ENCODE measurements at regions not wholly inside any gene's neighbourhood (a gene's known extent, or its start where the extent isn't known, plus 50 kb on each side); places are given as distances from the start of the nearest gene placed in this dataset.

DNA sequence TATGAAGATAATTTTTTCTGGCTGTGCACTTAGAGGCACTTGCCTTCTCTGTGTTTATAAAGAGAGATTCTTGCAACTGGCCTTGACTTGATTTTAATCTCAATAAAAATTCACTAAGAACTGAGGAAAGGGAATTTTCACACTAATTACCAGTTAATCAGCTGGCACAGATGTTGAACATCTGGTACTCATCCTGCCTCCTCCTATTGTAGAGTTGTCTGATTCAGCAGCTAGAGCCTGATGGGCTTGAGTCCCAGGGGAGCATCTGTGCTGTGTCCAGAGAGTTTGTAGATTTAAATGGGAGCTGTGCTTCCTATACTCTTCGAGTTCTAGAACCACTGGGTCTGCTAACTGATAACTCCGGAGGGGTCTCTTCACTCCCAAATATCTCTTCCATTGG lies 50.7 kb upstream of the ADRA1D start:
- Mint-ChIP-seq H3K4me3 (no peak overlapping the region), H3K4me1 (no peaks in the 10 kb centered on the region), H3K9me3 (ENCODE audit: insufficient read depth) (no peaks in the 10 kb centered on the region), H3K27me3 (peaks cover 24% of the 10 kb centered on the region), H3K27ac (no peak overlapping the region)
- H3K9me3 ChIP-seq (ENCODE audit: control extremely low read depth in 1 of 3, control insufficient read depth in 2 of 3, insufficient read depth in 1 of 3, low read length in 2 of 3) = peaks cover 0 to 2% (median 0%) of the 10 kb centered on the region in 3 donors
- DNase-seq (no peak), ATAC-seq (ENCODE audit: low read depth) (no peak)
- H3K27me3 ChIP-seq (replicated peaks in 1 of 4; ENCODE audit: control extremely low read depth in 1 of 4, control insufficient read depth in 3 of 4, insufficient read depth in 4 of 4, low read length in 3 of 4) = peaks cover 0 to 3% (median 0%) of the 10 kb centered on the region in 4 experiments
- no peak overlapping the region for H3K4me2 ChIP-seq (replicated peaks; ENCODE audit: low read depth, low read length, poor library complexity, severe bottlenecking)
- POLR2A ChIA-PET = no interaction called here
- no peak for TF ChIP-seq EZH2 (IDR thresholded peaks at IDR 0.05; ENCODE audit: borderline replicate concordance, insufficient read depth, low read depth, low read length, poor library complexity, severe bottlenecking)
- TF ChIP-seq, protein P1, sequence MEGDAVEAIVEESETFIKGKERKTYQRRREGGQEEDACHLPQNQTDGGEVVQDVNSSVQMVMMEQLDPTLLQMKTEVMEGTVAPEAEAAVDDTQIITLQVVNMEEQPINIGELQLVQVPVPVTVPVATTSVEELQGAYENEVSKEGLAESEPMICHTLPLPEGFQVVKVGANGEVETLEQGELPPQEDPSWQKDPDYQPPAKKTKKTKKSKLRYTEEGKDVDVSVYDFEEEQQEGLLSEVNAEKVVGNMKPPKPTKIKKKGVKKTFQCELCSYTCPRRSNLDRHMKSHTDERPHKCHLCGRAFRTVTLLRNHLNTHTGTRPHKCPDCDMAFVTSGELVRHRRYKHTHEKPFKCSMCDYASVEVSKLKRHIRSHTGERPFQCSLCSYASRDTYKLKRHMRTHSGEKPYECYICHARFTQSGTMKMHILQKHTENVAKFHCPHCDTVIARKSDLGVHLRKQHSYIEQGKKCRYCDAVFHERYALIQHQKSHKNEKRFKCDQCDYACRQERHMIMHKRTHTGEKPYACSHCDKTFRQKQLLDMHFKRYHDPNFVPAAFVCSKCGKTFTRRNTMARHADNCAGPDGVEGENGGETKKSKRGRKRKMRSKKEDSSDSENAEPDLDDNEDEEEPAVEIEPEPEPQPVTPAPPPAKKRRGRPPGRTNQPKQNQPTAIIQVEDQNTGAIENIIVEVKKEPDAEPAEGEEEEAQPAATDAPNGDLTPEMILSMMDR (IDR thresholded peaks at IDR 0.05) = no peak
- H3K27ac ChIP-seq (ENCODE audit: low read length in 2 of 2) = no peak overlapping the region
- H3K4me1 ChIP-seq (ENCODE audit: control insufficient read depth in 2 of 2, insufficient read depth in 2 of 2, low read length in 2 of 2) = no peaks in the 10 kb centered on the region
- CTCF ChIA-PET = no interaction called here
- no peaks in the 10 kb centered on the region for H3K36me3 ChIP-seq (replicated peaks in 1 of 2; ENCODE audit: control extremely low read depth in 1 of 2, control insufficient read depth in 1 of 2, extremely low read depth in 1 of 2, insufficient read depth in 2 of 2, low read length in 1 of 2)
- H3K79me2 ChIP-seq (ENCODE audit: control insufficient read depth, insufficient read depth, low read length) = no peaks in the 10 kb centered on the region
- no peak overlapping the region for H3K4me3 ChIP-seq (ENCODE audit: control extremely low read depth in 1 of 5, extremely low read depth in 1 of 5, insufficient read depth in 1 of 5, low read depth in 2 of 5, low read length in 4 of 5)
- intact Hi-C loops (cut with micrococcal nuclease) = no loop called here
- WGBS (ENCODE audit: insufficient coverage) = 93% methylated on average over 2 of the region's 2 CpGs
- no peaks in the 10 kb centered on the region for H4K20me1 ChIP-seq (ENCODE audit: control insufficient read depth, insufficient read depth, low read length, poor library complexity, severe bottlenecking)
- no peak overlapping the region for H2AFZ ChIP-seq (ENCODE audit: insufficient read depth, low read depth, low read length, poor library complexity, severe bottlenecking)
- H3K9ac ChIP-seq (ENCODE audit: low read length) = no peak overlapping the region

DNA sequence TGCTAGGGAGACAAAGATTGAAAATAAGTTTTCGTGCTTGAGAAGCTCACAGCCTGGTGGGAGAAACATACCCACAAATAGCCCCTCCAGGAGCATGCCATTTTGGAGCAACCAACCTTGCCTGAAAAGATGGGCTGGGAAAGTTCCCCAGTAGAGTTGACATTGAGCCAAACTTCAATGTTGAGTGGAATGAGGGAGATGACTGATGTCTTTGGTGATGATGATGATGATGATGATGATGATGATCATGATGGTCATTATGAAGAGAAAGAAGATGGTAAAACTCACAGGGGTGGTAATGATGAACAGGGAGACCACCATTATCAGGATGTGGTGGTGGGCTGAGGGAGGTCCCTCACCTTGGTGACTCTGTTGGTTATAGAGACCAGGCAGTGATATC lies 50.1 kb upstream of the ADRA1D start:
- H3K4me1 ChIP-seq (ENCODE audit: control insufficient read depth in 2 of 2, insufficient read depth in 2 of 2, low read length in 2 of 2) = no peaks in the 10 kb centered on the region
- TF ChIP-seq EZH2 (IDR thresholded peaks at IDR 0.05; ENCODE audit: borderline replicate concordance, insufficient read depth, low read depth, low read length, poor library complexity, severe bottlenecking) = no peak
- TF ChIP-seq, protein P1 (IDR thresholded peaks at IDR 0.05) = no peak
- H2AFZ ChIP-seq (ENCODE audit: insufficient read depth, low read depth, low read length, poor library complexity, severe bottlenecking) = no peak overlapping the region
- DNase-seq (no peak), ATAC-seq (ENCODE audit: low read depth) (no peak)
- no peaks in the 10 kb centered on the region for H3K36me3 ChIP-seq (replicated peaks in 1 of 2; ENCODE audit: control extremely low read depth in 1 of 2, control insufficient read depth in 1 of 2, extremely low read depth in 1 of 2, insufficient read depth in 2 of 2, low read length in 1 of 2)
- H3K27ac ChIP-seq (ENCODE audit: low read length in 2 of 2) = no peak overlapping the region
- H3K4me3 ChIP-seq (ENCODE audit: control extremely low read depth in 1 of 5, extremely low read depth in 1 of 5, insufficient read depth in 1 of 5, low read depth in 2 of 5, low read length in 4 of 5) = no peak overlapping the region
- ChIA-PET POLR2A (no interaction called here), CTCF (no interaction called here)
- H3K79me2 ChIP-seq (ENCODE audit: control insufficient read depth, insufficient read depth, low read length) = no peaks in the 10 kb centered on the region
- no peak overlapping the region for H3K9ac ChIP-seq (ENCODE audit: low read length)
- WGBS (ENCODE audit: insufficient coverage) = no CpG with 5 or more reads among the region's 1 CpG
- H3K9me3 ChIP-seq (ENCODE audit: control extremely low read depth in 1 of 3, control insufficient read depth in 2 of 3, insufficient read depth in 1 of 3, low read length in 2 of 3) = peaks cover 0 to 2% (median 0%) of the 10 kb centered on the region in 3 donors
- no peaks in the 10 kb centered on the region for H4K20me1 ChIP-seq (ENCODE audit: control insufficient read depth, insufficient read depth, low read length, poor library complexity, severe bottlenecking)
- no peaks in the 10 kb centered on the region for H3K4me1 Mint-ChIP-seq
- no peak overlapping the region for H3K4me2 ChIP-seq (replicated peaks; ENCODE audit: low read depth, low read length, poor library complexity, severe bottlenecking)
- no peak overlapping the region for H3K4me3 Mint-ChIP-seq
- H3K27me3 ChIP-seq (replicated peaks in 1 of 4; ENCODE audit: control extremely low read depth in 1 of 4, control insufficient read depth in 3 of 4, insufficient read depth in 4 of 4, low read length in 3 of 4) = peaks cover 0 to 3% (median 0%) of the 10 kb centered on the region in 4 experiments
- intact Hi-C loops (cut with micrococcal nuclease) = no loop called here
- H3K9me3 Mint-ChIP-seq (ENCODE audit: insufficient read depth) = no peaks in the 10 kb centered on the region
- peaks cover 24% of the 10 kb centered on the region for H3K27me3 Mint-ChIP-seq
- no peak overlapping the region for H3K27ac Mint-ChIP-seq

Measured in B cell (primary cell).